ENCODE measurements at regions not wholly inside any gene's neighbourhood (a gene's known extent, or its start where the extent isn't known, plus 50 kb on each side); places are given as distances from the start of the nearest gene placed in this dataset.

DNA sequence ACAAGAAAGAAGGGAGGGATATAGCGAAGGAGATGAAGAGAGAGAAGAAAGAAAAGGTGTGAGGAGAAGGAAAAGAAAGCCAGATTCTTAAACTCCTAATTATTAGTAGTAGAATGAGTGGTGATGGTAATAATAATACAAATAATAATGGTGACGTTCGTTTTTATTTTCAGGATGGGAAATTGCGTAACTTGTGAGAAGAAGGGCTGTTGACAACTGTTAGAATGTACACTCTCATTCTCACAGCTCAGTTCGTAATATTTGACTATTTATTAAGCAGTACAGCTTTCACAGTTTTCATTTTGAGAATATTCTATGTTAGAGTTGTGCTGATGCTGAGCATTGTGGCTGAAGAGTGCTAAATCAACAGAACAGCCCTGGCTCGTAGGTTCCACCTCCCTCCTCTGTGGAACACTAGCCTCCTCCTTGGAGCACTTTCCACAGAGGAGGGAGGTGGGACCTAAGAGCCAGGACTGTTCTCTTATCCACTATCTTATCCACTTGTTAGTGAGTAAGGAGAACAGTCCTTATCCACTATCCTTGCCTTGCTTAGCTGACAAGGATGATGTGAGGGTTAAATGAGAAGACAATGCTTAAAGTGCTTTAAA, 258.3 kb upstream of the VLDLR start:
- H3K27me3 ChIP-seq (ENCODE audit: control insufficient read depth in 1 of 2, insufficient read depth in 2 of 2, low read length in 1 of 2), result no peaks in the 10 kb centered on the region
- H3K9me3 ChIP-seq (ENCODE audit: control insufficient read depth, low read length), result peaks cover under 1% of the 10 kb centered on the region
- H3K36me3 ChIP-seq (ENCODE audit: control insufficient read depth in 1 of 2, insufficient read depth in 2 of 2, low read length in 1 of 2), result no peaks in the 10 kb centered on the region
- no peak overlapping the region for H3K4me3 ChIP-seq (ENCODE audit: low read length in 2 of 2)
- no peaks in the 10 kb centered on the region for H3K4me1 ChIP-seq (ENCODE audit: control insufficient read depth in 1 of 2, insufficient read depth in 2 of 2, low read length in 2 of 2)
- ATAC-seq (ENCODE audit: low FRiP score), result no peak
- no peak for DNase-seq
- intact Hi-C loops (cut with DNase I), result no loop called here
- no peak overlapping the region for H3K27ac ChIP-seq (ENCODE audit: low read depth in 1 of 2, low read length in 2 of 2)
- 72 to 77% methylated on average over 6 of the region's 6 CpGs for WGBS, 2 donors

DNA sequence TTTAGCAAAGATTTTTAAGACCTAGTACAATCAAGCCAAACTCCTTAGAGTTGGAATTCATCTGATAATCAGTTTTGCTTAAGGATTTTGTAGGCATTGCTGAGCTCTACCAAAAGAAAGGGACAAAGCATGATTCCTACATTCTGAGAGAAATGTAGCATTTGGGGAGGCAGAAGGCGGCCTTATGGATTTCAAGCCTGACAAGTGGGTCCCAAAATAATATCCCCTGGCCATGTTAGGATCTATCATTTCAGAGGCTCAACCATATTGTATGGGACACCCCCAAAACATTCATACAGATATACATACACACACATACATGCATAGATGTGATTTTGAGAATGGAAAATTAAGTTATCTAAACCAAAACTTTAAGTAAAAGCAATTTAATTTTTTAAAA, 257.8 kb upstream of the VLDLR start:
- Histone ChIP-seq H3K4me3 (ENCODE audit: low read length in 2 of 2) (no peak overlapping the region), H3K27ac (ENCODE audit: low read depth in 1 of 2, low read length in 2 of 2) (no peak overlapping the region), H3K4me1 (ENCODE audit: control insufficient read depth in 1 of 2, insufficient read depth in 2 of 2, low read length in 2 of 2) (no peaks in the 10 kb centered on the region), H3K27me3 (ENCODE audit: control insufficient read depth in 1 of 2, insufficient read depth in 2 of 2, low read length in 1 of 2) (no peaks in the 10 kb centered on the region), H3K36me3 (ENCODE audit: control insufficient read depth in 1 of 2, insufficient read depth in 2 of 2, low read length in 1 of 2) (no peaks in the 10 kb centered on the region), H3K9me3 (ENCODE audit: control insufficient read depth, low read length) (peaks cover 1% of the 10 kb centered on the region)
- intact Hi-C loops (cut with DNase I), result no loop called here
- 93 to 97% methylated on average over 1 of the region's 1 CpG for WGBS, 2 donors
- ATAC-seq (ENCODE audit: low FRiP score), result no peak
- no peak for DNase-seq

DNA sequence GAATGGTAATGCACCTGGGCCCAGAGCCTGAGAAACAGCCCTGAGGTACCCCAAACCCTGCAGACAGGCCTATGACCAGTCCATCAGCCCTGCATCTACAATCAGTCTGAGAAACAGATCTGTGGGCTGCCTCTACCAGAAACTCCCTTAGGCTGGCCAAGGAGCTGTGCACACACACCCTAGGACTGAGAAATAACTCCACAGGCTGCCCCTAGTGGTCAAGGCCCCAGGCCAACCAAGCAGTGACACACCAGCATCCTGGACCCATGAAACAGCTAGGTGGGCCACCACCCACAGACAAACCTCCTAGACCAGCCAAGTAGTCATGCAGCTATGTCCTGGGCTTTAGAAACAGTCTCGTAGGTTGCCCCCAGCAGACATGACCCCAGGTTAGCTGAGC, 253.6 kb upstream of the VLDLR start:
- H3K9me3 ChIP-seq (ENCODE audit: control insufficient read depth, low read length), result peaks cover 1% of the 10 kb centered on the region
- intact Hi-C loops (cut with DNase I), result no loop called here
- DNase-seq (no peak), ATAC-seq (ENCODE audit: low FRiP score) (no peak)
- H3K36me3 ChIP-seq (ENCODE audit: control insufficient read depth in 1 of 2, insufficient read depth in 2 of 2, low read length in 1 of 2), result no peaks in the 10 kb centered on the region
- no peaks in the 10 kb centered on the region for H3K4me1 ChIP-seq (ENCODE audit: control insufficient read depth in 1 of 2, insufficient read depth in 2 of 2, low read length in 2 of 2)
- no peak overlapping the region for H3K27ac ChIP-seq (ENCODE audit: low read depth in 1 of 2, low read length in 2 of 2)
- H3K4me3 ChIP-seq (ENCODE audit: low read length in 2 of 2), result no peak overlapping the region
- WGBS, 2 donors, result 95 to 100% methylated on average over 1 of the region's 1 CpG
- no peaks in the 10 kb centered on the region for H3K27me3 ChIP-seq (ENCODE audit: control insufficient read depth in 1 of 2, insufficient read depth in 2 of 2, low read length in 1 of 2)

DNA sequence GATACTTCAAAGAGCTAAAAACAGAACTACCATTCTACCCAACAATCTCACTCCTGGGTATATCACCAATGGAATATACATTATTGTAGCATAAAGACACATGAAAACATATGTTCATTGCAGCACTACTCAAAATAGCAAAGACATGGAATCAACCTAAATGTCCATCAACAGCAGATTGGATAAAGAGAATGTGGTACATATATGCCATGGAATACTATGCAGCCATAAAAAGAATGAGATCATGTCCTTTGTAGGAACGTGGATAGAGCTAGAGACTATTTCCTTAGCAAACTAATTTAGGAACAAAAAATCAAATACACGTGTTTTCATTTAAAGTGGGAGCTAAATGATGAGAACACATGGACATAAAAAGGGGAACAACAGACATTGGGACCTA, 247.9 kb upstream of the VLDLR start:
- H3K36me3 ChIP-seq (ENCODE audit: control insufficient read depth in 1 of 2, insufficient read depth in 2 of 2, low read length in 1 of 2), result no peaks in the 10 kb centered on the region
- H3K27ac ChIP-seq (ENCODE audit: low read depth in 1 of 2, low read length in 2 of 2), result no peak overlapping the region
- H3K4me3 ChIP-seq (ENCODE audit: low read length in 2 of 2), result no peak overlapping the region
- no peaks in the 10 kb centered on the region for H3K9me3 ChIP-seq (ENCODE audit: control insufficient read depth, low read length)
- intact Hi-C loops (cut with DNase I), result no loop called here
- H3K4me1 ChIP-seq (ENCODE audit: control insufficient read depth in 1 of 2, insufficient read depth in 2 of 2, low read length in 2 of 2), result no peaks in the 10 kb centered on the region
- 94 to 95% methylated on average over 2 of the region's 2 CpGs for WGBS, 2 donors
- ATAC-seq (ENCODE audit: low FRiP score) (no peak), DNase-seq (no peak)
- H3K27me3 ChIP-seq (ENCODE audit: control insufficient read depth in 1 of 2, insufficient read depth in 2 of 2, low read length in 1 of 2), result no peaks in the 10 kb centered on the region

DNA sequence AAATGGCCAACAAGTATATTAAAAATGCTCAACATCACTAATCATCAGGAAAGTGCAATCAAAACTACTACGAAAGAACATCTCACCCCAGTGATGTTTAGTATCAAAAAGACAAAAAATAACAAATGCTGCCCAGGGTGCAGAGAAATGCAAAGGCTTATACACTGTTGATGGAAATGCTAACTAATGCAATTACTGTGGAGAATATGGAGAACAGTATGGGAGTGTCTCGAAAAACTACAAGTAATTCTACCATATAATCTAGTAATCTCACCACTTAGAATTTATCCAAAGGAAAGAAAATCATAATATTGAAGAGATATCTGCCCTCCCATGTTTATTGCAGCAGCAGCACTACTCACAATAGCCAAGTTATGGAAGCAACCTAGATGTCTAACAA, 246.5 kb upstream of the VLDLR start:
- intact Hi-C loops (cut with DNase I), result no loop called here
- Histone ChIP-seq H3K27me3 (ENCODE audit: control insufficient read depth in 1 of 2, insufficient read depth in 2 of 2, low read length in 1 of 2) (no peaks in the 10 kb centered on the region), H3K27ac (ENCODE audit: low read depth in 1 of 2, low read length in 2 of 2) (no peak overlapping the region), H3K4me3 (ENCODE audit: low read length in 2 of 2) (no peak overlapping the region), H3K4me1 (ENCODE audit: control insufficient read depth in 1 of 2, insufficient read depth in 2 of 2, low read length in 2 of 2) (no peaks in the 10 kb centered on the region), H3K36me3 (ENCODE audit: control insufficient read depth in 1 of 2, insufficient read depth in 2 of 2, low read length in 1 of 2) (no peaks in the 10 kb centered on the region), H3K9me3 (ENCODE audit: control insufficient read depth, low read length) (no peaks in the 10 kb centered on the region)
- WGBS, 2 donors, result 93 to 95% methylated on average over 2 of the region's 2 CpGs
- no peak for DNase-seq
- ATAC-seq (ENCODE audit: low FRiP score), result no peak

DNA sequence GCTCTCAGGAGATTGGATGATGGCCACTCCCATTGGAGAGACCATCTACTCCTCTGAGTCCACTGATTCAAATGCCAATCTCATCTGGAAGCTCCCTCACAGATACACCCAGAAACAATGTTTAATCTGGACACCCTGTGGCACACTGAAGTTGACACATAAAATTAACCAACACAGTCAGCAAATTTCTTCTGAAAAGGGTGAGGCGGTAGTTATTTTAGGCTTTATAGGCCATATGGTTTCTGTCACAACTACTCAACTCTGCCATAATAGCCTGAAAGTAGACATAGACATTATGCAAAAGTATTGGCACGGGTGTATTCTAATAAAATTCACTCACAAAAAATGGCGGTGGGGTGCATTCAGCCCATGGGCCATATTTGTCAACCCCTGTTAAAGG, 244.5 kb upstream of the VLDLR start:
- Histone ChIP-seq H3K4me3 (ENCODE audit: low read length in 2 of 2) (no peak overlapping the region), H3K27ac (ENCODE audit: low read depth in 1 of 2, low read length in 2 of 2) (no peak overlapping the region), H3K9me3 (ENCODE audit: control insufficient read depth, low read length) (no peaks in the 10 kb centered on the region), H3K36me3 (ENCODE audit: control insufficient read depth in 1 of 2, insufficient read depth in 2 of 2, low read length in 1 of 2) (no peaks in the 10 kb centered on the region), H3K27me3 (ENCODE audit: control insufficient read depth in 1 of 2, insufficient read depth in 2 of 2, low read length in 1 of 2) (no peaks in the 10 kb centered on the region), H3K4me1 (ENCODE audit: control insufficient read depth in 1 of 2, insufficient read depth in 2 of 2, low read length in 2 of 2) (no peaks in the 10 kb centered on the region)
- WGBS, 2 donors, result 44 to 51% methylated on average over 3 of the region's 3 CpGs
- ATAC-seq (ENCODE audit: low FRiP score) (no peak), DNase-seq (no peak)
- intact Hi-C loops (cut with DNase I), result no loop called here

DNA sequence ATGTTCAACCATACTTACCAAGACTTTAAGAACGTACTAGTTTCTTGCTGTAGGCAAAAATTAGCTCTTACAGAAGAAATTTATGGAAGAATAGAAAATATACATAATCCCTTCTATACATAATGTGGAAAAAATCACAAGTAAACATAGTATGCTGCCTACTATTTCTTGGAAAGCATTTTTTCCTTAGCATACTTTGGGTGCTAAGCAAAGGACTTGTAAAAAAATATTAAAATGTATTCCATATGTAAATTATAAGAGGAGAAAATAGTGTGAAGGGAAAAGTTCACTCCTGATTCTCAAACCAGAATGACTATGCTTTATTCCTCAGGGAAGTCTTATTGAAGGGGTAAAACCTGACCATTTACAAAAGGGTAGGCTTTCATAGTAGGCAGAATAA, 243.8 kb upstream of the VLDLR start:
- Histone ChIP-seq H3K4me3 (ENCODE audit: low read length in 2 of 2) (no peak overlapping the region), H3K9me3 (ENCODE audit: control insufficient read depth, low read length) (no peaks in the 10 kb centered on the region), H3K27ac (ENCODE audit: low read depth in 1 of 2, low read length in 2 of 2) (no peak overlapping the region), H3K27me3 (ENCODE audit: control insufficient read depth in 1 of 2, insufficient read depth in 2 of 2, low read length in 1 of 2) (peaks cover 0 to 2% of the 10 kb centered on the region in 2 donors), H3K36me3 (ENCODE audit: control insufficient read depth in 1 of 2, insufficient read depth in 2 of 2, low read length in 1 of 2) (no peaks in the 10 kb centered on the region), H3K4me1 (ENCODE audit: control insufficient read depth in 1 of 2, insufficient read depth in 2 of 2, low read length in 2 of 2) (no peaks in the 10 kb centered on the region)
- WGBS, 2 donors, result 91 to 92% methylated on average over 1 of the region's 1 CpG
- no peak for ATAC-seq (ENCODE audit: low FRiP score)
- no peak for DNase-seq
- intact Hi-C loops (cut with DNase I), result no loop called here

DNA sequence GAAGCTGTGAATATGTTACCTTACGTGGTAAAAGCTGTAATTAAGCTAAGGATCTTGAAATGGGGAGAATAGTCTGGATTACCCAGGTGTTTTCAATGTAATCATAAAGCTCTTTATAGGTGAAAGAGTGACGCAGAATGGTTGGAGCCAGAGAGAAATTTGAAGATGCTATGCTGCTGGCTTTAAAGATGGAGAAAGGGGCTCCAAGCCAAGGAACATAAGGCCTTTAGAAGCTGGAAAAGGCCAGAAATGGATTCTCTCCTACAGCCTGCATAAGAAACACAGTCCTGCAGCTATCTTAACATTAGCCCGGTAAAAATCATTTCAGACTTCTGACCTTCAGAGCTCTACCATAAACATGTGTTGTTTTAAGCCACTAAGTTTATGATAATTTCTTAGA, 243.3 kb upstream of the VLDLR start:
- Histone ChIP-seq H3K36me3 (ENCODE audit: control insufficient read depth in 1 of 2, insufficient read depth in 2 of 2, low read length in 1 of 2) (no peaks in the 10 kb centered on the region), H3K4me1 (ENCODE audit: control insufficient read depth in 1 of 2, insufficient read depth in 2 of 2, low read length in 2 of 2) (no peaks in the 10 kb centered on the region), H3K4me3 (ENCODE audit: low read length in 2 of 2) (no peak overlapping the region), H3K27ac (ENCODE audit: low read depth in 1 of 2, low read length in 2 of 2) (no peak overlapping the region), H3K9me3 (ENCODE audit: control insufficient read depth, low read length) (no peaks in the 10 kb centered on the region), H3K27me3 (ENCODE audit: control insufficient read depth in 1 of 2, insufficient read depth in 2 of 2, low read length in 1 of 2) (peaks cover 0 to 2% of the 10 kb centered on the region in 2 donors)
- DNase-seq (no peak), ATAC-seq (ENCODE audit: low FRiP score) (no peak)
- 67 to 71% methylated on average over 3 of the region's 3 CpGs for WGBS, 2 donors
- intact Hi-C loops (cut with DNase I), result no loop called here

DNA sequence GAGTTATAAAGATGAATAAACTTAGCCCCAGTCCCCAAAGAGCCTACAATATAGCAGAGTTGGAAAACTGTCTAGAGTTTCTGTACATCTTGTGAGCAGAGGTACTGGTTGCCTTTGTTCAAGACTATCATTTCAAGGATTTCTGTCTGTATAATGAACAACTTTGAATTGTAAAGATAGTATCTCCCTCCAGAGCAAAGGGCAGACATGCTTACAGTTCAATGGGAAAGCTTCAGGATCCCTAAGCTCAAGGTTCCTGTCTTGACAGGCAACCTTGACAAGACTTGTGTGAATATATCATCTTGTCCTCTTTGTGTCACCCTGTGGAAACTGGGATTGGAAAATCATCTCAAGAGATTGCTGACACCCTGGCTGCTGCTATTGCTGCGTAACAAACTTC, 242.8 kb upstream of the VLDLR start:
- DNase-seq (no peak), ATAC-seq (ENCODE audit: low FRiP score) (no peak)
- intact Hi-C loops (cut with DNase I), result no loop called here
- Histone ChIP-seq H3K27me3 (ENCODE audit: control insufficient read depth in 1 of 2, insufficient read depth in 2 of 2, low read length in 1 of 2) (peaks cover 0 to 2% of the 10 kb centered on the region in 2 donors), H3K27ac (ENCODE audit: low read depth in 1 of 2, low read length in 2 of 2) (no peak overlapping the region), H3K36me3 (ENCODE audit: control insufficient read depth in 1 of 2, insufficient read depth in 2 of 2, low read length in 1 of 2) (no peaks in the 10 kb centered on the region), H3K4me3 (ENCODE audit: low read length in 2 of 2) (no peak overlapping the region), H3K4me1 (ENCODE audit: control insufficient read depth in 1 of 2, insufficient read depth in 2 of 2, low read length in 2 of 2) (no peaks in the 10 kb centered on the region), H3K9me3 (ENCODE audit: control insufficient read depth, low read length) (no peaks in the 10 kb centered on the region)
- WGBS, 2 donors, result 95 to 100% methylated on average over 1 of the region's 1 CpG
